AG08395 (cell line): ENCODE measurements at regions not wholly inside any gene's neighbourhood (a gene's known extent, or its start where the extent isn't known, plus 50 kb on each side); places are given as distances from the start of the nearest gene placed in this dataset.
"Not testable (repeated sequence)": the region's sequence is repeated elsewhere in the genome, so short reads cannot be mapped to it uniquely, and the experiment has no call there.

Experiments used
- DNase-seq: peaks from one replicate; pipeline ENCODE4 v3.0.0; 2012; ENCODE audit warnings: mixed read lengths, low spot score

DNA sequence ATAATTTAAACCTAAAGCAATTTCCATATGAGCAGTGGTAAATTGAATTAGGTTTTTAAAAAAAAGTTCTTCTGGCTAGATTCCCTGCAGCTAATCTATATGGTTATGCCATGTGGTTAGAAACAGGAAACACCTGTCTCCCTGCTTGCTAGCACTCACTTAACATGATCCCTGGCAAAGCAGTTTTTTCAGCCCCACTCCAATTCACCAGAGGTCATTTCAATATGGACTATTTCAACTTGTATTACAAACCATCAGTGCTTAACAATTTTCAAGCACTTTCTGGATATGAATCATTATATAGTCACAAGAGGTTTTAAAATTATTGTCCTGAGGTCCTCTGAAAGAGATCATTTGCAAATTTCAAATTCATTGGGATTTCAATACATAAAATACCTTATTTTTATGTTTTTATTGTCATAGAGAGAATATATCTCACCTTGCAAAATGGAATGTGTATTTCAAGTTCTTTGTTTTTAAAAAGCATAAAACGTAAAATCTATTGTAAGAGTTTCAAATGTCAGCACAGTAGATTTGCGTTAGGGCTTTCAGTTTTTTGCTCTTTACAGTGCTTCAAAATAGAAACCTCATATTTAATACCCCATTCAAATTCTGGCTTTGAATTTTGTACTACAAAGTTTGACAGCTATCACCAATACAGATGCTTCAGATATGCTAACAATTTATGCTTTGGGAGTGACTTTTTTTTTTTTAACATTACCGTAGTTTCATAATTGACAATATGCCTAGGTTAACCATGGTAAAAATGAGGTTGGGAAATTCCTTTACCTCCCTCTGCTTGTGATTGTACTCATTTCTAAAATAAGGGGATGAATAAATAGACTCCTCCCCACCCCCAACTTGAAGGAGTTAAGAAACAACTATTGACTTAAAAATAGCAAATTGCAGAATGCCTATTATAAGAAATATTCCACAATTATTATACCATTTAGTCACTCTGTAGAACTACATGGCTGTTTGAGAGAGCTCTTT, 117.5 kb upstream of the HGF start:
- no peak for DNase-seq

DNA sequence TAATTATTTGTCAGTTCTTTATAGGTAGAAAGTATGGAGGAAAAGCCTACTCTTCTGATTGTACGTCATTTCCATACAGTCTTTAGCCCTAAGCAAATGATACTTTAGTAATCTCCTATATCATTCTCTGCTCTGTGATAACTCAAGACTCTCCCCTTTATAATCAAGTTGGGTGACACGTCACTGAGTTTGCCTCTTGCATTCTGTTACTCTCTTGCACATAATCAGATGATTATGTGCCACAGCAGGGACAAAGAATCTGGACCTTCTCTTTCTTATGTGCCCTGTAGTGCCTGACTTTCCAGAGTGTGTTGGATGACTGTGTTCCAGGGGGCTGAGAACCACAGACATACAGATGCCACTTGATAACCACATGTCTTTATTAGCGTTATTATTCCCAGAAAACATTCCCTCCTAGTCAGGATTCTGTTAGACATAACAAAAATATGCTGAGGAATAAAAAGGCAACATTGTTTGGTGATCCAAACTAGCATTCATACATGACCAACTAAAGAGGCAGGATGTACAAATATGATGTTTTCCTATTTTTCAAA, 116.4 kb upstream of the HGF start:
- DNase-seq, result no peak

DNA sequence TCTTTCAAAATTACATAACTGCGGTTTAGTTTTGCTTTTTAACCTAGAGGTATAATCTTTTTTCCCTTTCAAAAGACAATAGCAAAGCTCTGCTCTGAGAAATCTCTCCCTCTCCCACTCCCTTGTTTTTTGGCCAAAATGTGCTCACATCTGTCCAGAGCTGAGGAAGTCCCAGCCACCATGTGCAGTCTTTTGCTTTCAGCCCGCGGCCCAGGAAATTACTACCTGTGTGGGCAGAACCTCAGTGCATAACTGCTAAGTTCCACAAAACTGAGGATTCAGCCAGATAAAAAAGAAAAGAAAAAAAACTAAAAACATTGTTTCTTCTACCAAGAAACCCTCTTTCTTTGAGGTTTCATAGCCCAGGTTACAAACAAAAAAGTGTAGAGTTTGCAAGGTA, 115.0 kb upstream of the HGF start:
- DNase-seq, result no peak

DNA sequence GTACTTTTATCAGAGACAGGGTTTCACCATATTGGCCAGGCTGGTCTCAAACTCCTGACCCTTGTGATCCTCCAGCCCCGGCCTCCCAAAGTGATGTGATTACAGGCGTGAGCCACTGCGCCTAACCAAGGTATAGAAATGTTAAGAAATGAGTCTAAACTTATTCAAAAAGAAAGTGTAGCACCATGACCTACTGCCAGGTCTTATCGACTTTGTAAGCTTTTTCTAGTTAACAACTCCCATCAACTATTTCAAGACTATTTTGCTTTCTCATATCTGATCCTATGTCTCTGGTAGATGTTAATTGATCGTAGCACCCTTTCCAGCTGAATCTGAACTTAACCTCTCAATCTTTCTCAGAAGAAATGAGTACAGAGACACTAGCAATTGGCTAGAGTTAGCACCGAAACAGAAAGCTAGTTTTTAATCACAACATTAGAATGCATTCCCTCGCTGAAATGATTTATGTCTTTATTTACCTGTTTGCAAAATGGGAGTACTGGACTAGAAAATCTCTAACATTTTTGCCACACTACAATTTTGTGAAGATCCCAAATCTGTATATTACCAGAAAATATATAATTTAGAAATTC, 114.0 kb upstream of the HGF start:
- DNase-seq, result no peak

DNA sequence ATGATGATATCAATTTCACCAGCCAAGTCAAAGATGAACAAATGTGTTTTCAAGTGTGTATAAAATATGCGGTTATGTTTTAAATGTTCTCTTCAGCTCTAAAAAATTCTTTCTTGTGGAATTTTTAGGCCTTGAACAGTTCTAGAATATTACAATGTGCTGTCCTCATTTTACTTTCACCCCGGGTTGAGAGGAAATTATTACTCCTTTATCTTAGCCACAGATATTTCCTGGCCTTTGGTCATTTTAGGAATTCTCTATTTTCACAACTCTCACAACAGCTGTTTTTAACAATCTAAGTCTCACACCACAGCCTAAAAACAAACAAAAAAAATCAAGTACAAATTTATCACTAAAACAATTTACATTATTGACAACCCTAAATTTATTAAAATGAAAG, 112.2 kb upstream of the HGF start:
- DNase-seq, result peak; percentile 26

DNA sequence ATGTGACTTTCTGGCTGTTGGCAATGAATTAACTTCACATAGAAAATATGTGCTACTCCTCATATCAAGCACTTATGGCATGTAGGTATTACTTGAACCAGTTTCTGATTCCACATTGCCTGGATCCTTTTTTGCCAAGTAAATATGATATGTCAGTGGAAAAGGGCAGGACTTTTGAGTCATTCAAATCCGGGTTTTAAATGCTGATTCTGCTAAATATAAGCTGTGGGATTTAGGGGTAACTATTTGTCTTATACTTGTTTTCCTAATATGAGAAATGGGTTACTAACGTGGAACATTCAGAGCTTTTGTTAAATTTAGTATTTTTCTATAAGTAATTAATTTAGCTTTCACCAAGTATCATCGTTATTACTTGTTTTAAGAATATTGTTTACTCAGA, 108.0 kb upstream of the HGF start:
- no peak for DNase-seq

DNA sequence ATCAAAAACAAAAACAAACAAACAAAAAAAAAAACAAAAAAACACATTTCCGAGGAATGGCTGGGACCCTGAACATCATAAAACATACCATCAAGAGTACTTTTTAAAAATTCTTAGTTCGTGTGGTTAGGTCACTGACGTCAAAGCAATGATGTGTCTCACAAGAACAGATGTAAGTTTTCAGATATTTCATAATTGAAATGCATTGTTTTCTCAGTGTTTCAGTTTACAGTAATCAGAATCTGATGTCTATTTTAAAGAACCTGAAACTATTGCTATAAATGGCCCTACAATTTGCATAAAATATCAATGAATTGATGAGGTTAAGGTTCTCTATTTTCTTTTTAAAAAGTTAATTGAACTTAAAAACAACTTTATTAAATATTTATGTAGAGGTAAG, 103.7 kb upstream of the HGF start:
- DNase-seq, result no peak

DNA sequence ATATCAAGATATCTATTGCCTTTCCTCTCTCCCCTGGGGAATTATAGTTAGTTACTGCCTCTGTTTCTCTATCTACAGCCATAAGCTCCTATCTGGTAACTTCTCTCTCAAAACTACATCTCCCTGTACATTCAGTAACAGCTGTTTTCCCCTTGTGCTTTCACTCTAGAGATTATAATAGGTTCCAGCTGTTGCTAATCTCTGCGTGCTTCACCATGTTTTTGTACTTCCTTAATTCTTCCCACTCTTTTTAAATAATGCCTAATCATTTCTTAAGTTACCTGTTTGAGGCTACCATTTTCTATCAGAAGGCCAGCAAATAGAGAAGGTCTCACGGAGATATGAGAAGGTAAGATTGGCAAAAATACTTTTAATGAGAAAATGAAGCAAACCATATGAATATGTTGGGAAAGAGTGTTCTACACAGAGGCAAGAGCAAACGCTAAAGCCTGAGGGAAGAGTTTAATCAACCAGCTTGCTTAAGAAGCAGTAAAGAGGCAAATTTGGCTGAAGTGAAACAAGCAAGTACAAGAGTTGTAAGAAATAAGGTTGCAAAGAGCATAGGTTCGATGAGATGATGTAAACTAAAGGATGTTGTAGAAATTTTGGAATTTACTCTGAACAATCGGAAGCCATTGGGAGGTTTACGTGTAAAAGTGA, 101.9 kb upstream of the HGF start:
- peak; percentile 5 for DNase-seq

DNA sequence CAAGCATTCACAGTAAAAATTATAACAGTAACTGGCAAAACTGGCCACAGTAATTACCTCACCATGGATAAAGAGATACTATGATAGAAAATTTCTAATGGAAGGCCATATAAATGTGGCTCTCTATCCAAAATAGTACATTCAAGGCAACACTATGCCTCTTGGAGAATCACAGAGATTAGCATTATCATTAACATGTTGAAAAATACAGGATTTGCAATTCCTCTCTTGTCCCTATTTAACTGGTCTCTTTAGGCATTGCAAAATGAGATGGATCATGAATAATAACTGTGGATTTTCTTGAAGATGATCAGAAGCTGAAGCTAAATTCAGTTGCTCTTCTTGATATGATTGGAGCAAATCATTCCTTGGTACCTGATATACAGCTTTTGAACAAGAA, 100.8 kb upstream of the HGF start:
- DNase-seq, result no peak

DNA sequence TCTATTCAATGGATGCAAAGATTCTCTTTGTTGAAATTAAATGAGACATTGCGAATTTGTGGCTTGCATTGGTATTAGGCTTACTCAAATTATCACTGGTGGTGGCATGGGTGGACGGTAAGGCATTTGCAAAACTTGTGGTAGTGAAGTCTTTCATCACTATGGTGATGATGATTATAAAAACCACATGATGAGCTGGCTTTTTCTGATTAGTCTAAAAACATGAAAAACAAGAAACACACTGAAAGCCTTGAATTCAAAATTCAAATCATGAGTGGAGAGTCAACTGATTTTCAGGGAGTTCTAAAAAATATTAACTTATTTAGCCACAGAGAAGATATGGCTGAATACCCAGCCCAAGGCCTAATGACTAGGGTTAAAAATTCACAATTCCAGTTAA, 99.8 kb upstream of the HGF start:
- peak; percentile 10 for DNase-seq

DNA sequence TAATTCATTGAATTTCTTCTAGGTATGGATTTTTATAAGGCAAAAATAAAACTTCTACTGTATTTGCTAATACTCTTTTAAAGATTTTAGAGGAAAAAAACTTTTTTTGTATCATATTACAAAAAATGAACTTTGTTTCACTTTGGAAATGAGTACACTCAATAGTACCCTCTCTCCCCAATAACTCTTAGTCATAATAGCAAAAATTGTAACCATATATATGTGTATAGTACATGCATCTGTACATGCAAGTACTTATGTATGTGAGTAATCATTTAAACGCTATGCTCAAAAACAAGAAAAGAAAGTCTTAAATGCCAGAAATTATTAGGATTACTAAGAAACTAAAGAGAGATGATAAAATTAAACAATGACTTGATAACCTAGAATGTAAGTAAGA, 95.9 kb upstream of the HGF start:
- no peak for DNase-seq

DNA sequence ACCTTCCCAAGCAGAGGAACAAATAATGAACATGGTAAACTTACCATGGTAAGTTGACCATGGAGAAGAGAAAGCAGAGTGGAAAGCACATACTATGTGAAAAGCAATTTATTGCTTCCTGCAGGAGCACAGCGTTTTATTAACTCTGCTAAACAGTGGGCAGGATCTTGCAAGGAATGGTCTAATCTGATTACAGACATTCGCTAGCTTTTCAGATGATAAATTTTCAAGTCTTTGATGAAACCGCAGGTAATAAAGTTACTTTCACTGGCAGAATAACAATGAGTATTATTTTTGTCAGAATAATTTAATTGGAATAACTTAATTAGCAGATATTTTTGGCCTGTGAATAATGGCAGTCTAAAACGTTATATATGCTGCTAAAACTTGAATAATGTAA, 89.6 kb upstream of the HGF start:
- no peak for DNase-seq

DNA sequence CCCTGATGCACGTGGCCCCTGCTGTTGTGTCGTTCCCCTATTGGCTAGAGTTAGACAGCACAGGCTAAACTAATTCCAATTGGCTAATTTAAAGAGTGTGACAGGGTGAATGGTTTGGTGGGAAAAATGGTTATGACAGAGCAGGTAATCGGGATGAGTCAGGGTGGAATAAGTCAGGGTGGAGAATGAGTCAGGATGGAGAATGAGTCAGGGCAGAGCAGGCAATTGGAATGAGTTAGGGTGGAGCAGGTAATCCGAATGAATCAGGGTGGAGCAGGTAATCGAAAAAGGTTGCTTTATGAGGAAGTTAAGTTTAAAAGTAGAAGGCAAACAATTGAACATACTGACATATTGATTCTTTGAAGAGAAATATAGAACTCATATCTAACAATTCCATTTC, 89.0 kb upstream of the HGF start:
- DNase-seq, result not testable (repeated sequence)

DNA sequence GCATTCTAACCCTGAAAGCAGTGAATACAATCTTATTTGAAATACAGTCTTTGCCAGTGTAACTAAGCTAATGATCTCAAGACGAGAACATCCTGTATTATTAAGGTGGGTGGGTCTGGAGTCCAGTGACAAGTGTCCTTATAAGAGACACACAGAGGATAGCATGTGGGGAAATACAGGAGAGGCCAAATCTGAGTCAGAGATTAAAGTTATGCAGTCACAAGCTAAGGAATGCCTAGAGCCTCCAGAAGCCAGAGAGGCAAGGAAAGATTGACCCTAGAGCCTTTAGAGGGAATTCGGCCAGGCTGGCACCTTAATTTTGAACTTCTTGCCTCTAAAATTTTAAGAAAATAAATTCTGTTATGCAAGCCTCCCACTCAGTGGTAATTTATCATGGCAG, 87.5 kb upstream of the HGF start:
- DNase-seq, result no peak

DNA sequence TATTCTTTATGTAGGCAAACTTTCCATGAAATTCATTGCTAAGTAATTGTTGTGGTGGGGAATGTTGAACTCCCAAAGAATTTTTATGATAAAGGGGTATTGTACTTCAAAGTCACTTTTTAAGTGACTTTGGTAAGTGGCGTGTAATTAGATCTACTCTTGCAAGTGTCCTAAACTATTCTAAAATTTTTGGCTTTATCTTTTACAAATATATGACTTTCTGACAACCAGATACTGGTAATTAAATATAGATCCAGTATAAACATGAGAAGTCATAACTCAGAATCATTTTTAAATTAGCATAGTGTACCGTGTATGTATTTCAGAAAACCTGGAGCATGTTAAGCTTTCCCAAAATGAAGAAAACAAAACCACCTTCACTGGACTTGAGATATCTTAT, 84.7 kb upstream of the HGF start:
- DNase-seq, result no peak

DNA sequence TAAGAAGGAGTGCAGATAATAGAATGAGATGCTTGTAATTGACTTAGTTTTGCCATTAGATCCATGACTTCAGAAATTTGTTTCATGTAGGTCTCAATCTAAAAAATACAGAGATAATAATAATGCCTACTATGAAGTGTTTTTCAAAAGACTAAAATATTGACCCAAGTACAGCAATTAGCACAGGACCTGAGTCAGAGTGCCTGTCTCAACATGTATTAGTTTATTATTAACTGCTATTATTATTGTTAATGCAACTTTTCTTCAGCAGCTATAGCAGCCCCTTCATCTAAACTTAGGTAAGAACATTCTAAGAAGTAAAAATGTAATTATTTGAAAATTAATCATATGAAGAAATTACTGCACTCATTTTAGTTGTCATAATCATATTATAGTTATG, 82.9 kb upstream of the HGF start:
- no peak for DNase-seq

DNA sequence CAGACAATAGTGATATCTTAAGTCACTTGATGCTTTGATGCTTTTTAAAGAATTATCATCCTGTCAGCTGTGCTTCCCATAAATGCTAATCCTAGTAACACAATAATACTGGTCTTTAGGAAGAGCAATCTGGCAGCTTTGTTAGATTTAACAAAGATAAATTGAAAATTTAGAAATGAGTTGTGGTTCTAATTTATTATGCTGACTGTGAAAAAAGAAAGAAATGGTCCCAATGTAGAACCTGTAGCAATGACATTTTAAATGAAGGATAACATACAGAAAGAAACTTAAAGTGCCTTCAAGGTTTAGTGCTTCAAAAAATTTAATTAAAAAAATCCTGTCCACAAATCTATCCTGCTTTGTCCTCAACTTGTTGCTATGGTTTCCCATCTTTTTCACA, 81.6 kb upstream of the HGF start:
- DNase-seq, result no peak

DNA sequence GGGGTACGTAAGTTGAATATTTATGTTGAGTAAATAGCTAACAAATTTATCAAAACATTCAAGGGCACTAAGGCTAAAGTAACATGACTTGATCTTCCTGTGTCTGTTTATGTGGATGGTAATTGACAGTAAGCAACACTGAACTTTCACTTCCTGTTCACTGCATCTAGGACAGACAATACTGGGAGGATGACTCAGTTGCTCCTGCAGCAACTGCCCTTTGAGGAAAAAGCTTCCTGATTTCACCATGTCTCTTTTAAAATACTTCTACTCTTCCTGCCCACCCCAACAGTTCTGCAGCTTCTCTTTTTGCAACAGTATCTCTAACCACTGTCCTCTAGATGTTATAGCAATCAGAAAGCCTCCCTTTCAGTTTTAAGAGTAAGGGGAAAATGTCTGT, 76.6 kb upstream of the HGF start:
- DNase-seq, result peak; percentile 38

DNA sequence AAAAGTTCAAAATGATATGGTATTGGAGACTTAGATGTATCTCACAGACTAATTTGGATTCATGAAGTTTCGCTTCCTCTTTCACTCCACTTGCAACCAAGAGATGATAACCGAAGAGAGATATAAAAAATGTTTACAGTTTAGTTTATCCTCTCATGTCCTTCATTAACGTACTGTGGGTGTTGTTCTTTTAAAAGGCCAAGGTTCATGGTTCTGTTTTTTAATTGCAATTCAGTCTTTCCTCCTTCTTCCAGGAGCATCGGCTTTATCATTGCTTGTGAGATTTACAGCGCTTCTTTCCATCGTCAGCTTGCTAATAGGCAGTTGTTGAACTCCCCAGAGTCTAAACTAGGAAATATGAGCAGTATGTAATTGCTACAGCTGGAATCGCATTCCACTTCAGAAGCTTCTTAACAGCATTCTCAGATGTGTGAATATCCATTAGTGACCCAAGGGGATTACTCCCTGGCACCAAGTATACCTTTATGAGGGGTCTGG, 75.9 kb upstream of the HGF start:
- no peak for DNase-seq

DNA sequence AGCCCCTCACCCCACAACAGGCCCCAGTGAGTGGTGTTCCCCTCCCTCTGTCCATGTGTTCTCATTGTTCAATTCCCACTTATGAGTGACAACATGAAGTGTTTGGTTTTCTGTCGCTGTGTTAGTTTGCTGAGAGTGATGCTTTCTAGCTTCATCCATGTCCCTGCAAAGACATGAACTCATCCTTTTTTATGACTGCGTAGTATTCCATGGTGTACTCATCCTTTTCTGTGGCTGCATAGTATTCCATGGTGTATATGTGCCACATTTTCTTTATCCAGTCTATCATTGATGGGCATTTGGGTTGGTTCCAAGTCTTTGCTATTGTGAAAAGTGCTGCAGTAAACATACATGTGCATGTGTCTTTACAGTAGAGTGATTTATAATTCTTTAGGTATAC, 73.8 kb upstream of the HGF start:
- DNase-seq, result not testable (repeated sequence)

DNA sequence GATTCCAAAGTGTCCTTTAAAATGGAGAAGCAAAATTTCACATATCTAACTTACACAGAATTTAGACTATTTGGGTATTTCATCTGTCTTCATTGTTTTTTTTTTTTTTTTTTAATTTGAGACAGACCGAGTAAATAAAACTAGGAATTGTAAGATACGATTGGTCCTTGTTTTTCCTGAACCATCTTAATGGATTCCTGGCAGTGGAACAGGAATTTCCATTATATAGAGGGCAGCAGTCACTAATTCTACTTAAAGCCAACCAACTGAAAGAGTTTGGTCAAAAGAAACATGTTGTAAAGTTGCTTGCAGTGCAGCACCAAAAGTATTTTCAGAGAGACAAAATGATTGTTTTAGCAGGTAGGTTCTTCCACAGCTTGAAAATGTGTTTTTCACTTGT, 72.5 kb upstream of the HGF start:
- DNase-seq, result no peak

DNA sequence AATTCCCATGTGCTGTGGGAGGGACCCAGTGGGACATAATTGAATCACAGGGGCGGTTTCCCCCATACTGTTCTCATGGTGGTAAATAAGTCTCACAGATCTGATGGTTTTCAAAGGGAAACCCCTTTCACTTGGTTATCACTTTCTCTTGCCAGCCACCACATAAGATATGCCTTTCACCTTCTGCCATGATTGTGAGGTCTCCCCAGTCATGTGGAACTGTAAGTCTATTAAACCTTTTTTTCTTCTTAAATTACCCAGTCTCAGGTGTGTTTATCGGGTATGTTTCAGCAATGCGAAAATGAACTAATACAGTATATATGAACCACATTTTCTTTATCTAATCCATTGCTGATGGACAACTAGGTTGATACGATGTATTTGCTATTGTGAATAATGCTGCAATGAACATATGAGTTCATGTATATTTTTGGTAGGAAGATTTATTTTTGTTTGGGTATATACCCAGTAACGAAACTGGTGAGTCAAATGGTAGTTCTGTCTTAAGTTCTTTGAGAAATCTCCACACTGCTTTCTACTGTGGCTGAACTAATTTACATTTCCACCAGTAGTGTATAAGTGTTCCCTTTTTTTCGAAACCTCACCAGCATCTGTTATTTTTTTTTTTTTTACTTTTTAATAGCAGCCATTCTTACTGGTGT, 70.0 kb upstream of the HGF start:
- DNase-seq, result no peak
